A673 (cell line): ENCODE measurements at regions not wholly inside any gene's neighbourhood (a gene's known extent, or its start where the extent isn't known, plus 50 kb on each side); places are given as distances from the start of the nearest gene placed in this dataset.

Experiments used
- BruUV-seq: library from RNA; stranded (reverse); fragments of 400-500 nt; replicated peaks from 2 replicates; lab custom pipeline; 2021; lab: Mats Ljungman, UMichigan
- CTCF ChIA-PET: fragments of 300-600 bp; sonication (Branson Sonifier 250); formaldehyde crosslinking; loops from one replicate; lab custom pipeline; 2022; ENCODE audit warnings: antibody characterized with exemption; lab: Charles Lee
- POLR2A ChIA-PET: fragments of 300-600 bp; sonication (Branson Sonifier 250); formaldehyde crosslinking; loops from one replicate; lab custom pipeline; 2022; ENCODE audit warnings: antibody characterized with exemption; ENCODE audit not compliant: low non-redundant PET; lab: Charles Lee
- DNase-seq: peaks from one replicate; pipeline ENCODE4 v3.0.0-alpha.2; 2015; ENCODE audit warnings: low spot score
- H3K27ac ChIP-seq: fragments of 200-600 bp; sonication (generic); 2 replicates; pipeline ENCODE4 v1.5.1; 2016; ENCODE audit warnings: mixed run types, low read depth, mild to moderate bottlenecking, mixed read lengths, antibody characterized with exemption, low read length; ENCODE audit not compliant: poor library complexity, severe bottlenecking
- H3K27me3 ChIP-seq: fragments of 200-600 bp; sonication (generic); replicated peaks from 2 replicates; pipeline ENCODE4 v1.6.1; 2017; ENCODE audit warnings: mixed run types, low read depth, mild to moderate bottlenecking, mixed read lengths, antibody characterized with exemption, low read length; ENCODE audit not compliant: insufficient read depth, poor library complexity
- H3K36me3 ChIP-seq: fragments of 200-600 bp; sonication (generic); 2 replicates; pipeline ENCODE4 v1.6.1; 2016; ENCODE audit warnings: mixed run types, mild to moderate bottlenecking, mixed read lengths, antibody characterized with exemption, low read length; ENCODE audit not compliant: insufficient read depth, poor library complexity, severe bottlenecking
- H3K4me1 ChIP-seq: fragments of 200-600 bp; sonication (generic); 2 replicates; pipeline ENCODE4 v1.6.1; 2017; ENCODE audit warnings: mixed run types, mild to moderate bottlenecking, mixed read lengths, antibody characterized with exemption, low read length; ENCODE audit not compliant: insufficient read depth, poor library complexity, severe bottlenecking
- H3K4me3 ChIP-seq: fragments of 200-600 bp; sonication (generic); 2 replicates; pipeline ENCODE4 v1.5.1; 2016; ENCODE audit warnings: low read depth, mixed run types, mild to moderate bottlenecking, mixed read lengths, low read length; ENCODE audit not compliant: poor library complexity, severe bottlenecking
- H3K9me3 ChIP-seq: fragments of 200-600 bp; sonication (generic); 2 replicates; pipeline ENCODE4 v1.6.1; 2016; ENCODE audit warnings: mixed run types, low read depth, mild to moderate bottlenecking, mixed read lengths, antibody characterized with exemption, low read length; ENCODE audit not compliant: poor library complexity, severe bottlenecking
- EZH2 ChIP-seq: fragments of 200-600 bp; sonication (generic); IDR thresholded peaks from 2 replicates; pipeline ENCODE4 v1.6.1; 2017; ENCODE audit warnings: borderline replicate concordance, low read depth, mild to moderate bottlenecking, mixed read lengths, antibody characterized with exemption, low read length; ENCODE audit not compliant: poor library complexity, severe bottlenecking
- intact Hi-C: fragments of 100-400 bp; cut with micrococcal nuclease; formaldehyde crosslinking; loops from one replicate; pipeline ENCODE4 v1.10.0; 2022; ENCODE audit not compliant: unreplicated experiment
- TF ChIP-seq, protein P1 (sequence below): fragments of 300-800, 200-600 bp; sonication (generic); conservative IDR thresholded peaks from 2 replicates; pipeline ENCODE4 v1.5.1; 2017; ENCODE audit warnings: low read depth, mild to moderate bottlenecking, antibody characterized with exemption, low read length, moderate library complexity, mixed read lengths

DNA sequence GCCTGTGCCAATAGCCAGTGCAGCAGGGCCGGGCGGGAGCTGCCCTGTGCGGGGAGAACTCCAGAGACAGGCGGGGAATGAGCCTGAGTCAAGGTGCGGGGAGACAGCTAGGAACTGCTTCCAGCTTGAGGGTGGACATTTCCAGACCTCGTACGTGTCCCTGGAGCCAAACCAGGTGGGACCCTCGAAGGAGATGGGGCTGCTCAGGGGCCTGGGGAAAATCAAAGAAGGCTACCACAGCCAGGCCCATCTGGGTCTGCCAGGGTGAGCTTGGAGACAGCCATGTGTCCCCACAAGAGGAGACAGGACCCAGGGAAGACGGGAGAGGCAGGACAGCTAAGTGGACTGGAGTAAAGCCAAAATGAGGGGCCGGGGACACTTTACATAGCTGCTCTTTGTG, 504.9 kb upstream of the MGMT start:
- POLR2A ChIA-PET, result no interaction called here
- no peak for TF ChIP-seq EZH2
- TF ChIP-seq, protein P1, sequence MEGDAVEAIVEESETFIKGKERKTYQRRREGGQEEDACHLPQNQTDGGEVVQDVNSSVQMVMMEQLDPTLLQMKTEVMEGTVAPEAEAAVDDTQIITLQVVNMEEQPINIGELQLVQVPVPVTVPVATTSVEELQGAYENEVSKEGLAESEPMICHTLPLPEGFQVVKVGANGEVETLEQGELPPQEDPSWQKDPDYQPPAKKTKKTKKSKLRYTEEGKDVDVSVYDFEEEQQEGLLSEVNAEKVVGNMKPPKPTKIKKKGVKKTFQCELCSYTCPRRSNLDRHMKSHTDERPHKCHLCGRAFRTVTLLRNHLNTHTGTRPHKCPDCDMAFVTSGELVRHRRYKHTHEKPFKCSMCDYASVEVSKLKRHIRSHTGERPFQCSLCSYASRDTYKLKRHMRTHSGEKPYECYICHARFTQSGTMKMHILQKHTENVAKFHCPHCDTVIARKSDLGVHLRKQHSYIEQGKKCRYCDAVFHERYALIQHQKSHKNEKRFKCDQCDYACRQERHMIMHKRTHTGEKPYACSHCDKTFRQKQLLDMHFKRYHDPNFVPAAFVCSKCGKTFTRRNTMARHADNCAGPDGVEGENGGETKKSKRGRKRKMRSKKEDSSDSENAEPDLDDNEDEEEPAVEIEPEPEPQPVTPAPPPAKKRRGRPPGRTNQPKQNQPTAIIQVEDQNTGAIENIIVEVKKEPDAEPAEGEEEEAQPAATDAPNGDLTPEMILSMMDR, result no peak
- Histone ChIP-seq H3K9me3 (no peaks in the 10 kb centered on the region), H3K27me3 (no peaks in the 10 kb centered on the region), H3K27ac (no peak overlapping the region), H3K4me1 (no peaks in the 10 kb centered on the region), H3K36me3 (no peaks in the 10 kb centered on the region), H3K4me3 (no peak overlapping the region)
- DNase-seq, result no peak
- intact Hi-C loops, result no loop called here
- BruUV-seq, result no TSS peak
- CTCF ChIA-PET, result no interaction called here

DNA sequence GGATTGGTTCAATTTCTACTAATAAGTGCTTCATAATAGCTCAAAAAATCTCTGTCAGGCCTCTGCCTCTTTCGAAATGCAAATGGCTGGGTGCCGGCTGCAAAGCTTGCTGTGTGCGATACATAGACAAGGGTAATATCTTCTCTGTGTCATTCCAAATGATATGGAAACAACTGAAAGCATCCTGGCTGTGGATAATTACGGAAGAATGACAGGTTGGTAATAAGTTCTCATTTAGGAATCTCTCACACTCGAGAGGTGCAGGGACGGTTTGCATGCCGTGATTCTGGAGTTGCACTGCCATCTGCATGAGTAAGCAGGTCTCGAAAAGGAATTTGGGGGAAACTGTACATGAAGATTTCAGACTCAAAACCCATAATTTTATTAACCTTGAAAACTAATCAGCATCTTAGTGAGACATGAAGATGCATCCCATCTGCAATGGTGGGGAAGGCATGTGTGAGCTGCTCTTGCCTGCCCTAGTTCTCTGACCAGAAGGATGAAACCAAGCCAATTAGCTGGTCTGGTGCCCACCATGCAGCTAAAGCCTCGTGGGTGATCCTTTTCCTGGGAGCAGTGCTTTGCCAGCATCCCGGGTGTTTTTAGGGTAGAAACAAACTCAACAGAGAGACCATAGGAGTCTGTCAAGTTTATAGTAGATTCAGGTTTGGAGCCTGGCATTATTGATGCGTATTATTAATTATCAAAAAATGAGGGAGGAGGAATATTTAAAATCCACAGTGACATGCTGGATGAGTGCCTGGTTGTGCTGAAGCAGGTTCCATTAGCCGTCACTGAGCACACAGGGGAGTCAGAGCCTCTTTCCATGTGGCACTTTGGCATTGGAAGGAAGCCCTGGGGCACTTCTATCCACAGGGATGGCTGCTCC, 503.6 kb upstream of the MGMT start:
- Histone ChIP-seq H3K4me3 (no peak overlapping the region), H3K27me3 (no peaks in the 10 kb centered on the region), H3K27ac (no peak overlapping the region), H3K36me3 (no peaks in the 10 kb centered on the region), H3K9me3 (no peaks in the 10 kb centered on the region), H3K4me1 (no peaks in the 10 kb centered on the region)
- POLR2A ChIA-PET, result interaction anchor here (0.6 kb wide), 1 partner anchor 185 kb away, joined by 5 read pairs; no protein-coding TSS in a partner anchor
- DNase-seq, result no peak
- CTCF ChIA-PET, result no interaction called here
- no TSS peak for BruUV-seq
- TF ChIP-seq, protein P1, result no peak
- no peak for TF ChIP-seq EZH2
- intact Hi-C loops, result no loop called here

DNA sequence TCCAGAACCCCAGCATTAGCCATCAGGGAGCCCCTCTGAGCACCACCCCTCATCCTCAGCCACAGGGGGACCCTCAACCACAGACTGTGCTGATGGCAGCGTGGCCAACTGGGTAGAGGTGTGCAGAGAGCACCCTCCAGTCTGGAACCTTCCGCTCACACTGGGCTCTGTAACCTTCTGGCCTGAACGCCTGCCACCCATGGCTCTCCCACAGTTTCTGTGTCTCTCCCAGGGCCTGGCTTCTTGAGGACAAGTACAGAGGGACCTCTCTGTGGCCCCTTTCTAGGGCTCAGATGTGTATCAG, 503.0 kb upstream of the MGMT start:
- intact Hi-C loops, result no loop called here
- Histone ChIP-seq H3K4me3 (no peak overlapping the region), H3K27me3 (no peaks in the 10 kb centered on the region), H3K36me3 (no peaks in the 10 kb centered on the region), H3K4me1 (no peaks in the 10 kb centered on the region), H3K27ac (no peak overlapping the region), H3K9me3 (no peaks in the 10 kb centered on the region)
- DNase-seq, result no peak
- BruUV-seq, result no TSS peak
- CTCF ChIA-PET, result no interaction called here
- POLR2A ChIA-PET, result no interaction called here
- TF ChIP-seq, protein P1, result no peak
- no peak for TF ChIP-seq EZH2
